NCI-H446 treated with DMSO at 0.1 percent for 48 hours (cell line): ENCODE measurements at regions not wholly inside any gene's neighbourhood (a gene's known extent, or its start where the extent isn't known, plus 50 kb on each side); places are given as distances from the start of the nearest gene placed in this dataset.

Experiments
- DNase-seq: peaks from one replicate; lab custom pipeline; 2025; lab: John Stamatoyannopoulos, UW

DNA sequence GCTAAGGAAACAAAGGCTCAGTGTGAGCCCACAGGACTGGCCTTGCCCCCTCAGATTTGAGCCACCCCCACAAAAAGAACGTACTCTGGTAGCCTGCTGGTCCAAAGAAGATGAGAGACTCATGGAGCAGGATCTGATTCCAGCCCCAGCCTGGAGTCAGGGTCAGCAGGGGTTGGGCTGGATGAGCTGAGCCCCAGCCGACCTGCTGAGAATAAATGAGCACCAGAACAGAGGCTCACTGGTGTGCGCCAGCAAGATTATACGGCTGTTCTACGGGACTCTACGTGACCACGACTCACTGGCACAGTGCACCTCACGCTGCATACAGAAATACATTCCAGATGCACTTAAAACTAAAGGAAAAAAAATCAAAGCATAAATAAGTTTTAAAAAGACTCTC is 186.0 kb upstream of the RPL38 start:
- DNase-seq, result no peak

DNA sequence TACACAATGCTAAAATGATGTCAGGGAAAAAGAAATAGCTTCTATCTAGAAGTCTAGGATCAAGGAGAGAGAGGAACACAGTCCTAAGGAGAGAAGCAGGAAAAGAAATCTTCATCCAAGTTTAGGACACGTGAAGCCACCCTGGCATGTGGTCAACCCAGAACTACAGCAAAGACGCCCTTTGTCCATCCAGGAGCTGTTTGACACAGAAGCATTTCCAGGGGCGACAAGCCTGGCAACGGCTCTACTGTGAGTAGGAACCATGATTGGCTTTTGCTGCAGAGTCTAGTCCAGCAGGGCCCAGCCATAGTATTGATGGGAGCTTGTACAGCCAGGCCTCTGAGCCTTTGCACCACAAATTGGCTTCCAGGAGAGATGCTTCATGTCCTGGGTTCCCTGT is 185.4 kb upstream of the RPL38 start:
- no peak for DNase-seq

DNA sequence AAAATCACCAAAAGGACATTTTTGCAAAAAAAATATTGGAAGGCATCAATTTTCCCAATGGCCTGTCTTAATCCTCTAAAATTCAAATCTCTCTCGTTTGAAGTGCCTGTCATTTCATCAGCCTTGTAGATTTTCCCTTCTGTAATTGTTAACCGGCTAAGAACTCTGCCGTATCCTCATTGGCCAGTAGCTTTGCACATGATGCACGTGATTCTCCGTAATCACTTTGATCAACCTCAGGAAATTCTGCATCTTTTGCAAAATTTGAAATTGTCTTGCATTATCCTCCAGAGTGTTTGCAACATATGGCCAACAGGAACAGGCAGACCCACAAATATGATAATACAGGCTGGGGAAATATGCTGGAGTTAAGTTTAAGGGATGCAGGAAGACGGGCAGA is 184.2 kb upstream of the RPL38 start:
- DNase-seq, result no peak

DNA sequence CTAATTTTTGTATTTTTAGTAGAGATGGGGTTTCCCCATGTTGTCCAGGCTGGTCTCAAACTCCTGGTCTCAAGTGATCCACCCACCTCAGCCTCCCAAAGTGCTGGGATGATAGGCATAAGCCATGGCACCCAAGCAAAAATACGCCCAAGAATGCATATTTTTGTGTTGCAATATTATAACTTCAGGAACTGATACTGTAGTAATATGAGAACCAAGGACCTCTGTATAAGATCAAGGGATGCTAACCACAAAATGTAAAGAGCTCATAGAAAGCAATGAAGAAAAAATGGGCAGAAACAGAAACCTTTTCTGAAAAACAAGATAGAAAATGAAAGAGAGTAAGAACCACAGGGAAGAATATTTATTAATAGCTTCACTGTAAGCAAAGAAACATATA is 183.6 kb upstream of the RPL38 start:
- DNase-seq, result no peak

DNA sequence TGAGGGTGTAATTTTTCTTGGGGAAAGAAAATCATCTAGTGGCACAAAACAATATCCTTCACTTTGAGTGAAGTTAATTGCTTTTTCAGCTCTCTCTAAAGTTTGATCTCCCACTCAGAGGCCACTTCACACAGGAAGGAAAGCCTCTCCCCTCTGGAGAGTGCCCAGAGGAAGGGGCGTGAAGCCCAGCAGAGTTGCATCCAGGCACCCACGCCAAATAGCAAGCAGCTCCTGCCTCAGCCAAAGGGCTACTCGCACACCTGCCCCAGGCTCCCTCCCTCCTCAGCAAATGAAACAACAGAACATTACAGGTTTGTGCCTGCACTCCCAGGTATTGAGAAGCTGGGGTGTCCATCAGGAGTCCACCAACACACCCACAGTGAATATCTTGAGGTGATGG is 183.0 kb upstream of the RPL38 start:
- no peak for DNase-seq

DNA sequence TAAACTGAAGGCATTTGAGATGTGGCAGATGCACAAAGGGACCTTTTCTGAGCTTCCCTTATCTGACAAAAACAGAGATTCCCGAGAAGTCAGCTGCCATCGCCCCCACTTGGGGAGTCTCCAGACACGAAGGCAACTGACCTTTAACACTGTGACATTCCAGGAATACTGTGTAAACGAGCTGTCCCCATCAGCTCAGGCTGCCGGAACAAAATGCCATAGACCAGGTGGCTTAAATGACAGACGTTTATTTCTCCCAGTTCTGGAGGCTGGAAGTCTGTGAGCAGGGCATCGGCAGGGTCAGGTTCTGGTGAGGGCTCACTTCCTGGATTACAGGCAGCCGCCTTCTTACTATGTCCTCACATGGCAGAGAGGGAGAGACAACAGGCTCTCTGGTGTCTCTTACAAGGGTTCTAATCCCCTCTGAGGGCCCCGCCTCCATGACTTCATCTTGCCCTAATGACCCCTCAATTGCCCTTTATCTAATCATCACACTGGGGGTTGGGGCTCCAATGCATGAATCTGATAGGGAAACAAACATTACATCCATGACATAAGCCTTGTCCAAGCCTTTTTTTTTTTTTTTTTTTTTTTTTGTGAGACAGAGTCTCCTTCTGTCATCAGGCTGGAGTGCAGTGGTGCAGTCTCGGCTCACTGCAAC is 178.5 kb upstream of the RPL38 start:
- no peak for DNase-seq

DNA sequence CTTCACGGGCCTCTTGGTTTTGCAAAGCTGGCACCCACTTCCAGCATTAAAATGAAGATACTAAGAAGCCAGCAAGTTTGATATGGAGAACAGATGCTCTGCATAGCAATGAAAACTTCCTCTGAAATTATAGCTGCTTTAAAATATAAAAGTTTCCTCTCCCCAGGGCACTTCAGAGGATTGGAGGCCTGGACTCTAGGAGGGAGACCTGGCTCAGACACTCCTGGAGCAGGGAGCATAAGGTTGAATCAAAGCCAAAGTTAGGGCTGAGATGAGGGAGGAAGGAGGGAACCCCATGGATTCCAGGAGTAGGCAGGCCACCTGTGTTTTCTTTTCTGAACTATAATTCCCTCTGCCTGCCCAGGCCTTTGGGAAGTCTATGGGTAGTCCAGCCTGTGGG is 176.0 kb upstream of the RPL38 start:
- no peak for DNase-seq

DNA sequence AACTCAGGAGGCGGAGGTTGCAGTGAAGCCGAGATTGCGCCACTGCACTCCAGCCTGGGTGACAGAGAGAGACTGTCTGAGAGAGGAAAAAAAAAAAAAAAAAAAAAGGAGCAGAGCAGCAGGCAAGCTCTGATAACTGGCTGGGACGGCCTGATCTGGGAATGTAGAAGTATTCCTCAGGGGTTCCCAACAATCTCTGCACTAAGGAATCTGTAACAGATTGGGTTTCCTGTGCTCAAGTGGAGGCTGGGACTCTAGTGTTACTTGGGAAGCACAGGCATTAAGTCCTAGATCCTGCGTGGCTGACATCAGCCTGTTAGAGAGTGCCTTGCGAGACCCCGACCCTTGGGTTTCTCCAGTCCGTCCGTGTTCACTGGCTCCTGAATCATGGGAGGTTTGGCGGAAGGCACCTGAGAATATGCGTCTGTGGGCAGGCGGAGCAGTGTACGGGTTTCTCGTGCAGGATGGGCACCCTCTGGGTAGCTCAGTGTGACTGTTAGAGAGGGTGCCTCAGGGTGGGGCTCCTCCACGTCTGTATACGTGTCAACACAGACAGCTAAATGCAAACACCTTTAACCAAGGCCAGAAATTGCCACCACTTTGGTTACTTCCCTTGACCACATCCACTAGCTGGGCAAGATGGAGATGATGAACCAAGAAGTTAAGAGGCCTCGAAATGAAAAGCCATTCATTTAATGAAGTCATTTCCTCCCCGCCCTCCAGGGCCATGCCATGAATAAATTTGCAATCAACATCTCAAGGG is 174.9 kb upstream of the RPL38 start:
- DNase-seq, result no peak

DNA sequence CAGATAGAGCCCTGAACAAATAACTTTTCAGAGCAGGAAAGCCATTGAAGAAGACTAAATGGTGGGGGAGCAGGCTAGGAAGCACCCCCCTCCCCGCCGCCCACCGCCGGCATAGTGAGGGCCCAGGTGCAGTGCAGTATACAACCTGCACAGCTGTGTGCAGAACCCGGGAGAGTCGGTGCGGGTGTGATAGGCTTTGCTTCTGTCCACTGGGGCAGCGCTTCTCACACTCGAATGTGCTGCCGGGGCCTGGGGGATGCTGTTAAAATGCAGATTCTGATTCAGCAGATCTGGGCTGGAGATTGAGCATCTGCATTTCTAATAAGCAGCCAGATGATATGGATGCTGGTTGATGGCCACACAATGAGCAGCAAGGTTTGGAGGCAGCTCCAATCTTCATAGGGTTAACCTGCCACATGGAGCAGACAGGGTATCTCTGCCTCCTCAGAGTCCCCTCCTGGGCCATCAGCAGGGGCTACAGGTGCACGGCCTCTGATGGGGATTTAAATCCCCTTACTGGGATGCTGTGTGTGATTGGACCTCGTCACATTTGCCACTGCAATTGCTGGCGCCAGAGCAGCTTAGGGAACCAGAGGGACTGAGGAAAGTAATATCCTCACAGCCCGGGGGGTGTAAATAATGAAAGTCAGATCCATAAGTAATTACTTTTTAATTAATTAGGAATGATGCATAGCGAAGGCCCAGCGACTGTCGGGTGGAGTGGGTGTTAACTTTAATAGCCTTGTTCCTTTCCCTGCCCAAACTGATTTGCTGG is 172.0 kb upstream of the RPL38 start:
- DNase-seq, result no peak

DNA sequence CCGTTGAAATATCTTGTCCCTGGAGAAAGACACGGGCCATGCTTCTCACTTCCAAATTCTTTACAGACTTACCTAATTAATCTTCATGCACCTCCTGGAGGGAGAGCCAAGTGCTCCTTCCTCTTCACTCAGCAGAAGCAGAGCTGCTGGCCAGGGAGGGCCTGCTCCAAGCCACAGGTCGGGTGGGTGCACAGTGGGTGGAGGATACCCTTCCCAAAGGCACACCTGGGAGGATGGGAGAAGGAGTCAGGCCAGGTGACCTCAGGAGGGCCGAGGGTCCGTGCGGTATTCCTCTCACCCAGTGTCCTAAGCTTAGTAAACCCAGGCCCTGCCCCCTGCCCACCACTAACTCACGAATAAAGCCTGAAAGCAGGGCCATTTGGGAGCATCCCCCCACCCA is 171.3 kb upstream of the RPL38 start:
- DNase-seq, result no peak

DNA sequence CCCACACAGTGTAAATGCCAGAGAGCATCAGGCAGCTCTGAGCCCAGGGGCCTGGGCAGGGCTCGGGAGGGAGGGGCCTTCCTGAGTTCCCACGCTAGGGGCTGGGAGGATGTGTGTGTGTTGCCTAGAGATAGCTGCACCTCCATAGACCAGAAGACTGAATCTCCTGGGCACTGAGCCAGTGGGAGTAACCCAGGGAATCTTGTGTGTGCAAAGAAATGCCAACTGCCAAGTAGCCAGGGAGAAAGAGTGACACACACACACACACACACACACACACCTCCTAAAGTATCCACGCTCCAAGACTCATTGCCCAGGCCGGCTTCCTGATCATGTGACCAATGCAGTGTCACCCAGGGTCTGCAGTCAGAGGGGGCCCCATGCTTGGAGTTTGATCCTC is 166.2 kb upstream of the RPL38 start:
- peak; percentile 14 for DNase-seq

DNA sequence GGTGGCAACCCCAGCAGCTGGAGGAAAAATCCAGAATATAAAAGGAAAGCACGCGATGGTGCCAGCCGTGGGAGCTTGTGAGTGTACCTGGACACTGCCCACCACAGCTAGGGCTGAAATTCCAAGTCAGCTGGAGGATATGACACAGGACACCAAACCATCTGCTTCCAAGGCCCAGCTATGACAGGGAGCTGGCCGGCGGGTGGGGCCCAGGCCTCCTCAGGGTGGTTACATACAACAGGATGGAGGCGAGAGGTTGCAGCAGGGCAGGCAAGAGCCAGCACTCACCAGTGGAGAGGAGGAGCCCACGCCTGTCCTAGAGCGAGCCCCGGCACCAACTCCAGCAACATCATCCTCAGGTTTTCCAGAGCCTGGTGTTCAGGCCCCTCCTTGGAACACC is 163.2 kb upstream of the RPL38 start:
- DNase-seq, result no peak

DNA sequence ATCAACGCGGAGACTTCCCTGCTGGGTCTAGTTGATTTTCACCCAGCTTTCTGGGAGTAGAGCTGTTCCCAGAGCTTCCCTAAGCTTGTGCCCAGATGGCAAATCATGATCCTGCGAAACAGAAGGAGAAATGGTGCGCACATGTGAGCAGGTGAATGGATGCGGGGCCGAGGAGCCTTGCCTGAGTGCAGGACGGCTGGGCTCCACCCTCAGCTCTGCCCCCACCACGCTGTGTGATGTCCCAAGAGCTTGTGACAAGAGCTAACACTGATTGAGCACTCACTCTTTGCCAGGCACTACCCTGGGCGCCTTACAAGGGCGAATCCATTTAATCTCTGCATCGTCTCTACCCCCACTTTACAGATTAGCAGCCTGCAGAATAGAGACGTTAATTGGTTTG is 162.7 kb upstream of the RPL38 start:
- no peak for DNase-seq

DNA sequence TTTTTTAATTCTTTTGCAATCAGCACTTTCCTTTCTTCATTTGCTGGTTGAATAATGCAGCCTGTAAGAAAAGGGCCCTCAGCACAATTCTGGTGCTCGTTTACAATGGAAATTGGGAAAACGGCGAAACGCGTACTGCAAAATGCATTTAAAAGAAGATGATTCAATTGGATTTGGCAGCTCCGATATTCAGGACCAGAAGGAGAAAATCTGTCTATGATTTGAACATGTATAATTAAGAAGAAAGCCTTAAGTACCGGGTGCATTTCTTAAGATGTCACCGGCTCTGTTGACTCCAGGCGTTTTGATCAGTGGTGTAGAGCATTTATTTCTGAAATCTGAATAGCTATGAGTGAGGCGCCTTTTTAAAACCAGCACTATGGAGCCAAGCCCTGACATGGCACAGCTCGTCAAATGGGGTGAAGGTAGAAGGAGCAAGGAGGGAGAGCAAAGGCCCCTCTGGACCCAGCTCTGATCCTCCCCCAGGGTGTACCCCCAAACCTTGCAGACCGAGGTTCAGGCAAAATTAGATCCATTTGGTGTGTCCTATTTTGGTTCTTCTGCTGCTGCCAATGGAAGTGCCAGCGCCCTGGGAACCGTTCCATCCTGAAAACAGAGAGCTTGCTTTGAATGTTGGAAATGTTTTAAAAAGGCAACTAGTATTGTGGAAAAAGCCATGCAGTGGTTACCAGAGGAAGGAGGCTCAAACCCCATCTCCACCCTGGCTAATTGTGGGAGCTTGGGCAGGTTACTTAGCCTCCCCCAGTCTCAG is 161.4 kb upstream of the RPL38 start:
- no peak for DNase-seq

DNA sequence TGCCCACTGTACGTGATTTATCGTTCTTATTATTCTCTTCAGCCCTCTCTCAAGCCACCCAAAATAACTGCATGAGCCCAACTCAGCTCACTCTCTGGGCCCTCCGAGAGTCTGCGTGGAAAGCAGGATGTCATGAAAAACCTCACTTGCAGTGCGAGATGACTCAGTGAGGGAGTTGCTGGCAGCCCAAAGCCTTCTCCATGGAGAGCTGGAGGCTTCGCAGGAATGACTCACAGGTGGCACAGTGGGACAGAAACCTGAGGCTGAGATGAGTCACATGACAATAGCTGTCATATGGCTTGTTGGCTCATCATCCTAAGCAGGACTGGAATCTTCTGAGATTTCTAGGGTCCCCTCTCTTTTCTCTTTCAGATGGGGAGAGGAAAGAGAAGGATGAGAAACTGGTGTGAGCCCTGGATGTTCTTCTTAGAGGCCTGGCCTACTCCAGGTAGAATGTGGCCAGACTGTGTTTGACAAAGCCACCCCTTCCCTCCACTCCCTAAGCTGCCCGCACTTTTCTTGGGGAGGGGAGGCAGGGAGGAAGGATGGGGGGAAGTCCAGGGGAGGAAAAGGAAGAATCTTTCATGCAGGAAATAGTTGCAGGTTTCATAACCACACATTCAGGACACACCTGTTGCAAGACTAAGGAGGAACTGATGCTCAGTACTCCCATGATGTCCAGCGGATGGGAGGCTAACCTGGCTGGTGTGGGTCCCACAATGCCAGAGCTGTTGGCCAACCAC is 160.6 kb upstream of the RPL38 start:
- DNase-seq, result peak; percentile 83

DNA sequence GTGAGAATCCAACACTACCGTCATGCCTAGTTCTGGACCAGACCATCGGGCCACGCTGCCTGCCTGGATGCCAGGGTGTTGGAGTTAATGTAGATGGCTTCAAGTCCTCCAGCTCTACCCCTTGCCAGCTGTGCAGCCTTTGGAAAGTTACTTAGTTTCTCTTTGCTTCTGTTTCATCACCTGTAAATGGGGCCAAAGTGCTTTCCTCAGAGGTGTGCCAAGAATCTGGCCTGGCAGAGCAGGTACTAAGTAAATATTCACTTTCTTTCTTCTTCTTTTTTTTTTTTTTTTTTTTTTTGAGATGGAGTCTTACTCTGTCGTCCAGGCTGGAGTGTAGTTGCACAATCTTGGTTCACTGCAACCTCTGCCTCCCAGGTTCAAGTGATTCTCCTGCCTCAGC is 159.5 kb upstream of the RPL38 start:
- DNase-seq, result no peak

DNA sequence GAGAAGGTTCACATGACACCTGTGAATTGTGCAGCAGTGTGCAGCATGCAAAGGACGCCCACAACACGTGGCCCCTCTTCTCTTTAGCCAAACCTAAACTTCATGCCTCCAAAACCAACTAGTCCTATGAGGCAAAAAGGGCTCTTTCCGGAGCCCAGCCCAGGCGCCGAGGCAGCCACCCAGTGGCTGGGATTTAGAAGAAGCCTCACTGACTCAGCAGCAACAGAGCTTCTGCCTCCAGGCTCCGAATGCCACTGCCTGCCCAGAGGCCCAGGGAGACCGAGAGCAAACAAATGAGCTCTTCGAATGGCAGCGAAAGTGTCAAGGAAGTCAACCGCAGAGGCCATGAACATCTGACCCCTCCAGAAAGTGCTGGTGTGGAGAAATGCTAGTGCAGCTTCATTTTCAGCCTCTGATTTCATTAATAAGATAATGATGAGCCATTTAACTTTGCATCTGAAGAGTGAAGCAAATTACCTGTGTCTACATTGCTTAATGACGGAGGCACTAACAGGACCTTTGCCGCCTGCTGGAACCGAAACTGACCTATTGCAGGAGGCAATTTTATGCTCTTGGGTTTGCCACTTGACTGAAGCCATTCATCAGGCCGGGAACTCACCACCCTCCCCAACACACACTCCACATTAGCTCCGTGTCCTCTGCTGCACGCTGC is 157.7 kb upstream of the RPL38 start:
- no peak for DNase-seq

DNA sequence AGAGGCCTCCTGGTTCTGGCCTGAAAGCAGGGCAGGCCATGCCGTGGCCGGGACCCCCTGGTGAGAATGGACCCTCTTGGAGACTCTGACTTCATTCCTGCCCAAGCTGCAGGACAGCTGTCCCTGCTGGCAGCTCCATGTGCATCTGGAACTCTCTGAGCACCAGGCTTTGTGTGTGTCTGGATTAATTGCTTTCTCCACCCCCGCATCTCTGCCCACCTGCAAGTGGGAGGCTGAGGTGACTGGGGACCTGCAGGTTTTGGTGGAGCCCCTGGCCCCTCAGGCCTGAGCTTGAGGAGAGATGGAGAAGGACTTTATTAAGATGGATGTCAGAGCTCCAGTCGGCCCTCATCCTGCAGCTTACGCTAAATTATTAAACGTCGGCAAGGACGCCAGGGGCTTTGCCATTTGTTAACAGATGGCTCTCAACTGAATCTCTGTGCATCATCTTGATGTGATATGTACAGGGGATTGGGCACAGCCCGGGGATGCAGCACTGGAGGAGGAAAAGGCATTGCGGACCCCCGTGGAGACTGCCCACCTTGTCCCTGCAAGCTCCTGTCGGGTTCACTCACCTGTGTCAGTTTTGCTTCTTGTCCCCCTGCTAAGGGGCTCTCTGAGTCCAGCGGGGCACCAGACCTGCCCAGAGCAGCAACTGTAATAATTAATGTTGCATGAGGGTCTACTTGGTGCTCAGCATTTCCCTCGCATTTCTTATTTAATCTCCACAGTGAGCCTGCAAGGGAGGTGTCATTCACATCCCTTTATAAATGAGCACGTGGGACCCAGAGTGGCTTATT is 154.1 kb upstream of the RPL38 start:
- no peak for DNase-seq

DNA sequence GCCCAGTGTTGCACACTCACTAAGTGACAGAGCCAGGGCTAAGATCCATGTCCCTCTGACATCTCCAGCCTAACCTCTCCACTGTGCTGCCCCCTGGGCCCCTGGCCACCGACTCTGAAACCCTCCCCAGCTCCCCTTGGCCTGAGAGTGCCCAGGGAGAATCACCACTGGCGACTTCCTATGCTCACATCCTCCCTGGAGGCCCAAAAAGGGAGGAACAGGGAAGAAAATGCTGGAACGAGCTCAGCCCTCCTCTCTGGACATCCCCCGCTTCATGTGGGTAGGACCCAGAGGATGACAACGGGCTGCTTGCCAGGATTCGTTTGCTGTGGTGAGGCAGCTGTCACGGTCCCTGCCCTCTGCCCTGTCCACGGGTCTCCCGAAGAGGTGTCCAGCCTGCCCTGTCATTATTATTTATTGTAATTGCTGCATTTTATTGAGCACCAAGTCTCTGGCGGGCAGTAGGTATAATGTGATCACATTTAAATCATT is 153.5 kb upstream of the RPL38 start:
- no peak for DNase-seq

DNA sequence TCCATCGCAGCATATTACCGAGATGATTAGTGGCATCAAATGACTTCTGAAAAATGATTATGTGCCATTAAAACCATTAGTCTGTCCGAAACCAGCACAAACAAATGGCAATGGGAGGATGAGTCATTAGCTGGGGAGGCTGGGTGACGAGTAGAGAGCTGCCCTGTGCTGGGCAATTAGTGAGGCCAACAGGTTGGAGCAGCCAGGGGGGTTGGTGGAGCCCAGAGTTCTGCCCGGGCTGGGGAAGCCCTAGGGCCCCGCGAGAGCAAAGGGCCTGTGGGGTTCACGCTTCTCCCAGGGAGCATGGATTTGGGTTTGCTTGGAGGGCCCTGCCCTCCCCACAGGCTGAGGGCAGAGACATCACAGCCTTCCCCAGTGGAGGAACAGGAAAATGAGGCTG is 152.1 kb upstream of the RPL38 start:
- DNase-seq, result peak; percentile 19
